ENCODE measurements at regions not wholly inside any gene's neighbourhood (a gene's known extent, or its start where the extent isn't known, plus 50 kb on each side); places are given as distances from the start of the nearest gene placed in this dataset.

GRCh38 chr3:116618138-116618537 is 91.4 kb upstream of the TUSC7 start:
- Histone ChIP-seq H3K9me3 (ENCODE audit: control insufficient read depth, low read depth, low read length) (no peaks in the 10 kb centered on the region), H3K4me2 (ENCODE audit: control insufficient read depth, extremely low read depth, insufficient read depth, low read depth, low read length) (no peak overlapping the region), H3K27ac (ENCODE audit: control insufficient read depth, insufficient read depth, low read length) (no peak overlapping the region), H3K4me1 (ENCODE audit: control insufficient read depth, extremely low read depth, insufficient read depth, low read length) (peaks cover 4% of the 10 kb centered on the region), H3K9me1 (ENCODE audit: control insufficient read depth, extremely low read depth, insufficient read depth, low read length) (no peaks in the 10 kb centered on the region), H3K9ac (ENCODE audit: control insufficient read depth, extremely low read depth, insufficient read depth, low read length) (no peak overlapping the region), H3K4me3 (ENCODE audit: control insufficient read depth in 2 of 3, extremely low read depth in 1 of 3, insufficient read depth in 2 of 3, low read depth in 1 of 3, low read length in 3 of 3) (no peak overlapping the region), H3K36me3 (ENCODE audit: control insufficient read depth in 2 of 2, extremely low read depth in 1 of 2, insufficient read depth in 2 of 2, low read length in 2 of 2) (no peaks in the 10 kb centered on the region), H3K27me3 (ENCODE audit: control insufficient read depth, extremely low read depth, insufficient read depth, low read length) (no peaks in the 10 kb centered on the region), H3K79me2 (ENCODE audit: control insufficient read depth, insufficient read depth, low read length) (no peaks in the 10 kb centered on the region), H4K20me1 (ENCODE audit: control insufficient read depth, extremely low read depth, insufficient read depth, low read length) (no peaks in the 10 kb centered on the region), H2AFZ (ENCODE audit: control insufficient read depth, low read length) (peak overlapping the region; percentile 47)
- DNase-seq (ENCODE audit: low read depth, low spot score) (no peak), FAIRE-seq (no peak)
- TF ChIP-seq CTCF (optimal IDR thresholded peaks at IDR 0.05 in 1 of 3, IDR thresholded peaks at IDR 0.05 in 1 of 3, conservative IDR thresholded peaks at IDR 0.05 in 1 of 3; ENCODE audit: extremely low read depth in 1 of 3, insufficient read depth in 2 of 3, low read length in 3 of 3) (no peak), EZH2 (IDR thresholded peaks at IDR 0.05; ENCODE audit: low read length) (no peak)
- dilution Hi-C loops (cut with MboI; ENCODE audit: extremely low pct_ligation_motif_present, low sequenced_read_pairs): loop anchor here (25.0 kb wide), 1 partner anchor 119 kb away; no protein-coding TSS in a partner anchor

- no peak overlapping the region for H3K27ac ChIP-seq (ENCODE audit: control insufficient read depth, insufficient read depth, low read length)
- peaks cover 4% of the 10 kb centered on the region for H3K4me1 ChIP-seq (ENCODE audit: control insufficient read depth, extremely low read depth, insufficient read depth, low read length)
- FAIRE-seq (no peak), DNase-seq (ENCODE audit: low read depth, low spot score) (no peak)
- no peak overlapping the region for H2AFZ ChIP-seq (ENCODE audit: control insufficient read depth, low read length)
- H3K9me1 ChIP-seq (ENCODE audit: control insufficient read depth, extremely low read depth, insufficient read depth, low read length): no peaks in the 10 kb centered on the region
- no peak overlapping the region for H3K4me2 ChIP-seq (ENCODE audit: control insufficient read depth, extremely low read depth, insufficient read depth, low read depth, low read length)
- no peaks in the 10 kb centered on the region for H3K79me2 ChIP-seq (ENCODE audit: control insufficient read depth, insufficient read depth, low read length)
- H3K4me3 ChIP-seq (ENCODE audit: control insufficient read depth in 2 of 3, extremely low read depth in 1 of 3, insufficient read depth in 2 of 3, low read depth in 1 of 3, low read length in 3 of 3): no peak overlapping the region
- dilution Hi-C loops (cut with MboI; ENCODE audit: extremely low pct_ligation_motif_present, low sequenced_read_pairs): loop anchor here (25.0 kb wide), 1 partner anchor 118 kb away; no protein-coding TSS in a partner anchor
- no peaks in the 10 kb centered on the region for H3K9me3 ChIP-seq (ENCODE audit: control insufficient read depth, low read depth, low read length)
- H4K20me1 ChIP-seq (ENCODE audit: control insufficient read depth, extremely low read depth, insufficient read depth, low read length): no peaks in the 10 kb centered on the region
- H3K36me3 ChIP-seq (ENCODE audit: control insufficient read depth in 2 of 2, extremely low read depth in 1 of 2, insufficient read depth in 2 of 2, low read length in 2 of 2): no peaks in the 10 kb centered on the region
- no peak for TF ChIP-seq CTCF (optimal IDR thresholded peaks at IDR 0.05 in 1 of 3, IDR thresholded peaks at IDR 0.05 in 1 of 3, conservative IDR thresholded peaks at IDR 0.05 in 1 of 3; ENCODE audit: extremely low read depth in 1 of 3, insufficient read depth in 2 of 3, low read length in 3 of 3)
- no peak for TF ChIP-seq EZH2 (IDR thresholded peaks at IDR 0.05; ENCODE audit: low read length)
- no peak overlapping the region for H3K9ac ChIP-seq (ENCODE audit: control insufficient read depth, extremely low read depth, insufficient read depth, low read length)
- no peaks in the 10 kb centered on the region for H3K27me3 ChIP-seq (ENCODE audit: control insufficient read depth, extremely low read depth, insufficient read depth, low read length)
Observed at GRCh38 chr3:116618930-116619329, 90.6 kb upstream of the TUSC7 start.
